HUES48 (cell line): ENCODE measurements at regions not wholly inside any gene's neighbourhood (a gene's known extent, or its start where the extent isn't known, plus 50 kb on each side); places are given as distances from the start of the nearest gene placed in this dataset.
A peak's percentile ranks its signal among the peaks of the same experiment; 100 is the strongest.

Source experiments
- H3K27ac ChIP-seq: one replicate; pipeline ENCODE4 v1.7.0; 2013; ENCODE audit warnings: low read depth, low read length, inconsistent platforms
- H3K27me3 ChIP-seq: 2 replicates; pipeline ENCODE4 v1.6.1; 2013; ENCODE audit warnings: mild to moderate bottlenecking, low read length; ENCODE audit not compliant: control insufficient read depth, insufficient read depth
- H3K36me3 ChIP-seq: 2 replicates; pipeline ENCODE4 v1.6.1; 2013; ENCODE audit warnings: low read length; ENCODE audit not compliant: control insufficient read depth, insufficient read depth
- H3K4me1 ChIP-seq: 2 replicates; pipeline ENCODE4 v1.6.1; 2013; ENCODE audit warnings: mild to moderate bottlenecking, low read length; ENCODE audit not compliant: control insufficient read depth, insufficient read depth
- H3K4me3 ChIP-seq: 2 replicates; pipeline ENCODE4 v1.5.1; 2013; ENCODE audit warnings: mild to moderate bottlenecking, low read depth, low read length
- H3K9ac ChIP-seq: 2 replicates; pipeline ENCODE4 v1.6.1; 2013; ENCODE audit warnings: mild to moderate bottlenecking, low read depth, low read length, moderate library complexity
- H3K9me3 ChIP-seq: 2 replicates; pipeline ENCODE4 v1.6.1; 2013; ENCODE audit warnings: low read length; ENCODE audit not compliant: control insufficient read depth, insufficient read depth

DNA sequence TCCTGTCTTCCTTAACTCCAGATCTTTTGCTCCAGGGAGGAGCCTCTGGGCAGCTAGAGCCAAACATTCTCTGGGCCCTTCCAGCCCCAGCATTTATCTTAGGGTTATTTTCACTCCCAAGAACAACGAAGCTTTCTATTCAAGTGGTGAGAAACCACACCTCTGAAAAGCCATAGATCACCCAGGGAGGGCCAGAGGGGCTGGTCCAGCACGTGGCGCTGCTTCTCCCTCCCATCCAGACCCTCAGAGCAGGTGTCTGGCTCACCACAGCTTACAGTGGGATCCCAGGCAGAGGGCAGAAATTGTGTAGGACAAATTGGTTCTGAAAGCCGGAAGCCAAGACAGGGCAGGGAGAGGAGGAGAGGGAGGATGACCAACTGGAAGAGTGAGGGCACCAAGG, 74.0 kb upstream of the PKDCC start:
- no peaks in the 10 kb centered on the region for H3K27me3 ChIP-seq

DNA sequence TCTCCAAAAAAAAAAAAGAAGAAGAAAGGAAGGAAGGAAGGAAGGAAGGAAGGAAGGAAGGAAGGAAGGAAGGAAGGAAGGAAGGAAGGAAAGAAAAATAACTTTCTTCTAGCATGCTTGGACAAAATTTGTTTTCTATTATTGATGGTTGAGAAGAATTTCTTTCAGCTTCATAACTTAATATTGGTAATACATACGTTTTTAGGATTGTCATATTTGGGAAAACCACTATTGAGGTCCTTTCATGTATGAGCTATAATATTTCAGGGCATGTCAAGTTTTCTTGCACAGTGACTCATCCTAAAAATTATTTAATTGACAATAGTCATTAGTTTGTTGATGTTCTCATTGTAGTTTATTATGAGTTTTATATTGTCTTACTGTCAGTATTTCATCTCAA, 66.4 kb upstream of the PKDCC start:
- Histone ChIP-seq H3K9me3 (no peaks in the 10 kb centered on the region), H3K27me3 (no peaks in the 10 kb centered on the region), H3K9ac (no peak overlapping the region), H3K4me3 (no peak overlapping the region), H3K4me1 (no peaks in the 10 kb centered on the region), H3K27ac (no peak overlapping the region), H3K36me3 (no peaks in the 10 kb centered on the region)

More for the DNA sequence above, 74.0 kb upstream of the PKDCC start:
- Histone ChIP-seq H3K9ac (no peak overlapping the region), H3K4me1 (no peaks in the 10 kb centered on the region), H3K27ac (no peak overlapping the region), H3K4me3 (no peak overlapping the region), H3K36me3 (no peaks in the 10 kb centered on the region), H3K9me3 (no peaks in the 10 kb centered on the region)

DNA sequence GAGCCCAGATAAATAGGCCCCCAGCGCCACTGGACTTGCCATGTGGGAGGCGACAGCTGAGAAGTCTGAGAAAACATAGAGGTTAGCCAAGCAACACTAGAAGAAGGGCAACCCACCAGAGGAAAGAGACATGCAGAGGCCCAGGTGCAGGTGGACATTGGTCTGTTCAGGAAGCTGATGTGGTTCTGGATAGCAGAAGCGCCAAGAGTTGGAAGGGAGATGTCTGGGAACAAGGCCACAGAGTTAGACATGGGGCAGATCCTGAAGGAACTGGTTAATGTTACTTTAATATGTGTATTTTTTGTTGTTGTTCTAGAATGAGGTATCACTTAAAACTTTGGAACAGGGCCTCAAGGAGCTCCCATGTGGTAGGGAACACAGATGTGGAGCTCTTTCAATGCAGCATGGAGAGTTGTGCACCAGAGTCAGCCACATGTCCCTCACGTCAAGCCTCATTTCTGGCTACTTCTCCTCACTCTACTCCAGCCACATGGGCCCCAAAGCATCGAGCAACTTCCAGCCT, 62.2 kb upstream of the PKDCC start:
- H3K27me3 ChIP-seq, result no peaks in the 10 kb centered on the region
- H3K9ac ChIP-seq, result no peak overlapping the region
- H3K36me3 ChIP-seq, result no peaks in the 10 kb centered on the region
- H3K27ac ChIP-seq, result no peak overlapping the region
- H3K4me1 ChIP-seq, result no peaks in the 10 kb centered on the region
- no peak overlapping the region for H3K4me3 ChIP-seq
- H3K9me3 ChIP-seq, result no peaks in the 10 kb centered on the region

DNA sequence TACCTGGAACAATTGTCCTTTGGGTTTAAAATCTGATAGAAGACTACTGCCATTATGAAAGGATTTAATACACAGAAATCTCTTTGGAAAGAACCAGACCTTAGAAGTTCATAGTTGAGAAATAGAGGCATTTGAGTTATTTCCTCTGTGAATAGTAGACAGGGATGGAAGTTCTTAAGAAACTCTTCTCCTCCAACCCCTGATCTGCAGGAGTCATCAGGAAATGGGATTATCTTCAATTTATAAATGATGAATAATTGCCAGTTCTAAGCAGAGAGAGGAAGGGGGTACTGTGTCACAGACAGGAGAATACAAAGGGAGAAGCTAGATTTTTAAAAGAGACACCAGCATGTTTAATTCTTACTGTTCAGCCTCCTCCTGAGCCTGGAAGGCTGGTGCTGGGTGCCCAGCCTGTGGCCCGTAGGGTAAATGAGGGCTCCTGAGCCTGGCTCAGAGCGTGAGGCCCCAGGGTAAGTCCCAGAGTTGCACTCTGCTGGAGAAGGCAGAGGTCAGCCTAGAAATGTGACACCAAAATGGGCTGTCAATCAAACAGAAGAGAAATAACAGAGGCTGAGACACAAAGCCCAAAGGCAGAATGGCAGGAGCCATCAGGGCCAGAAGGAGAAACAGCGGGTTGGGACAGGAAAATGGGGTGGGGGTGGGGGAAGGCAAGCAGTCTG, 58.2 kb upstream of the PKDCC start:
- Histone ChIP-seq H3K4me1 (no peaks in the 10 kb centered on the region), H3K9me3 (0 out of 2 replicates have a peak, but pooled peaks cover 2% of the 10 kb centered on the region), H3K36me3 (no peaks in the 10 kb centered on the region), H3K4me3 (no peak overlapping the region), H3K9ac (no peak overlapping the region), H3K27me3 (no peaks in the 10 kb centered on the region), H3K27ac (no peak overlapping the region)

DNA sequence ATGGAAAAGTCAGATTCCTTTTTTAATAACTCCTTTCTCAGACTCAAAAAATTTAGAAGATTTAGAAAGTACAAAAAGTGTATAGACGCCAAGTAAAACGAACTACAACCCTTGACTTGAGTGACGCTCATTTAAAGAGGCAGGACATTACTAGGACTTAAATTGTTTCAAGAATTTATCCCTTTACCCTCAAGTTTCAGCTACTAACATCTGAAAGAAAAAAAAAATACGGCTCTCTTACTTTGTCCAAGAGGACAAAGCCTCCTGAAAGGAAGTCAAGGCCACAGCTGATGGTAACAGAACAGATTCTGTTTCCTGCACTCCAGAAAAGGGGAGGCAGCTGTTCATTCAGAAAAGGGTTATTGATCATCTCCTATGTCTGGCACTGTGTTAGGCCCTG, 57.6 kb upstream of the PKDCC start:
- no peak overlapping the region for H3K4me3 ChIP-seq
- H3K27me3 ChIP-seq, result no peaks in the 10 kb centered on the region
- H3K9ac ChIP-seq, result no peak overlapping the region
- H3K27ac ChIP-seq, result no peak overlapping the region
- H3K9me3 ChIP-seq, result 0 out of 2 replicates have a peak, but pooled peaks cover 5% of the 10 kb centered on the region
- H3K36me3 ChIP-seq, result no peaks in the 10 kb centered on the region
- no peaks in the 10 kb centered on the region for H3K4me1 ChIP-seq

DNA sequence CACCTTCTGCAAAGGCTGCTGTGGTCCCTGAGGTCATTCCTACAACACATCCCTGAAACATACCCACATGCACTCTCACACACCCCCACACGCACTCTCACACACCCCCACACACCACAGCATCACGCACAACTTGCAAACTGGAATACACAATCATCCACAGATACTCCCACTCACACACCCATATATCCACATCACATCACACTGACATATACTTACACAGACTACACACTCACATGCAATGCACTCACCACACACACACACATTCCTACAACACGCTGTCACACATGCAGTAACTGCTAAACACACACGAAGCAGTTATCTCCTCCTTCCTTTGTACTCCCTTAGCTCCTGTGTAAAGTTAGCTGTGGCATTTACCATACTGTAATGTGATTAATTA, 57.1 kb upstream of the PKDCC start:
- Histone ChIP-seq H3K9ac (no peak overlapping the region), H3K36me3 (no peaks in the 10 kb centered on the region), H3K9me3 (0 out of 2 replicates have a peak, but pooled peaks cover 5% of the 10 kb centered on the region), H3K4me3 (no peak overlapping the region), H3K27ac (no peak overlapping the region), H3K4me1 (no peaks in the 10 kb centered on the region), H3K27me3 (no peaks in the 10 kb centered on the region)

DNA sequence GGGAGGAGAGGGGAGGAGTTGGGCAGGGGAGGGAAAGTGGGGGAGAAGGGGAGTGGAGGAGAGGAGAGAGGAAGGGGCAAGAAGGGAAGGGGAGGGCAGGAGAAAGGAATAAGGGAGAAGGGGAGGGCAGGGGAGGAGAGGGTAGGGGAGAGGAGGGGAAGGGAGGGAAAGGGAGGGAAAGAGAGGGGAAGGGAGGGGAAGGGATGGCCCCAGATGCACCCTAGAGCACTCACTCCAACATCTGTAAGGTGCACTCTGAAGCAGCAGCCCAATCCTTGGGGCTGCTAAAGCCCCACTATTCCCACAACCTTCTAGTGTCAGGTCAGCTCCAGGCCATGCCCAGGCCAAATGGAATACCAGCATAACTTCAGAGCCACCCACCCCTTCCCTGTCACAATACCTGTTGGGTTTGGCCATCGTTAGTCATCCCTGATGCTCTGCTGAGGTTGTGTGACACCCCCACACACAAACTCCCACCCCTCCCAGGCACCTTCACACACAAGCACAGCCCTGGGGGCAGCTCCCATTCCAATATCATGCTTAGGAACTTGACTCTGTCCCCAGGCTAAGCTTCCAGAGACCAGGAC, 55.7 kb upstream of the PKDCC start:
- H3K4me3 ChIP-seq, result no peak overlapping the region
- H3K4me1 ChIP-seq, result no peaks in the 10 kb centered on the region
- no peaks in the 10 kb centered on the region for H3K36me3 ChIP-seq
- 0 out of 2 replicates have a peak, but pooled peaks cover 5% of the 10 kb centered on the region for H3K9me3 ChIP-seq
- no peaks in the 10 kb centered on the region for H3K27me3 ChIP-seq
- peak overlapping the region; percentile 37 for H3K27ac ChIP-seq
- no peak overlapping the region for H3K9ac ChIP-seq

DNA sequence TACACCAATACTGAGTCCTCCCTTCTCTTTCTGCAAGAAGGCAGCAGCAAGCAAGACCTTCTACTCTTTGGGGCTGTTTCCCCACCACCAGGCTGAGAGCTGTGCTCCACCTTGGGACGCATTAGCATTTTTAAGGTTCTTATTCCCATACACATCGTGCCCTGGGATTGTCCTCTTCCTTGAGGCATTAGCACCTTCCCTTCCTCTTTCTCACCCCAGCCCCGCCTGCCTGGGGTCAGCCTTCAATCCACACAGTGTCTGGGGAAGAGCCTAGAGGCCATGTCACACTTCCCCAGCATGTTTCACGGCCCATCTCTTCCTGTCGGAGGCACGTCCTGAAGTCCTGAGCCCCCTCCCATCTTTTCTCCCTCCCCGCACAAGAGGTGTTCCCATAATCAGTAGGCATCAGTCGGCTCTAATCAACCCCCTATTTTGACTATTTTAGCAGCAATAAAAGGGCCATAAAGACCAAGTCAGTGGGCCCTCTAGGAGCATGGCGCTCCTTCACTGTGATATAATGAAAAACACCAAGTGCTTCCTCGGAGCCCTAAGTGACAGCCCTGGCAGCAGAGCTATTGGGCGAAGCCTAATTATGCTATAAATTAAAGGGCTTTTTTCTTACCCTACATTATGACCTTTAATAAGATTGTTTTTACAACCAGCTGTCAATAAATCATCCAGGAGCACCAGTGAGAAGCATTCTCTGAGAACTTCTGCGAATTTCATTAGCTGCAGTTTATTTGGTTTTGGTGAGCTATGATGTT, 55.0 kb upstream of the PKDCC start:
- H3K9ac ChIP-seq, result no peak overlapping the region
- no peak overlapping the region for H3K4me3 ChIP-seq
- 0 out of 2 replicates have a peak, but pooled peaks cover 5% of the 10 kb centered on the region for H3K9me3 ChIP-seq
- no peaks in the 10 kb centered on the region for H3K27me3 ChIP-seq
- no peaks in the 10 kb centered on the region for H3K4me1 ChIP-seq
- H3K36me3 ChIP-seq, result no peaks in the 10 kb centered on the region
- H3K27ac ChIP-seq, result peak overlapping the region; percentile 37

DNA sequence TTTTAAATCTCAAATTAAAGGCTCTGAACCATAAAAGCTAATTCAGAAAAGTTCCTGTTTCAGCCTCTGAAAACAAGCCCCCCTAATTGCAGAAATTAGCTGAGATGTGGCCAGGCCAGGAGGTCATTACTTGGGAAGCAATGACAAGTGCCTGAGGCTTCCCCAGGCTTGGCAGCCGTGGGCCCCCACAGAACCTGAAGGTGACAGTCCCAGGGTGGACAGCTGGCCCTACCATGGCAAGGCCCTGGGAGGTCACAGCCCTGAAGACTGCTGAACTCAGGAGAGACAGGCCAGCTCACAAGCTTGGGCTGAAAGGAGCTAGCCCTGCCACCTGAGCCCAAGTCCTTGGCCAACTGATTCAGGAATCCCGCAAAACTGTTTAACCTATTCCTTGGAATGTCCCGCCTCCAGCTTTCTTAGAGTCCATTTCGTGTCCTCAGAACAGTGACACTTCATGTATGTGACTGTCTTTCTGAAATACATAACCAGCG, 54.3 kb upstream of the PKDCC start:
- Histone ChIP-seq H3K4me1 (peaks cover 6% of the 10 kb centered on the region; the same call in 1 of the 2 replicates), H3K9me3 (0 out of 2 replicates have a peak, but pooled peaks cover 5% of the 10 kb centered on the region), H3K27me3 (no peaks in the 10 kb centered on the region), H3K36me3 (no peaks in the 10 kb centered on the region), H3K9ac (no peak overlapping the region), H3K4me3 (no peak overlapping the region), H3K27ac (no peak overlapping the region)

DNA sequence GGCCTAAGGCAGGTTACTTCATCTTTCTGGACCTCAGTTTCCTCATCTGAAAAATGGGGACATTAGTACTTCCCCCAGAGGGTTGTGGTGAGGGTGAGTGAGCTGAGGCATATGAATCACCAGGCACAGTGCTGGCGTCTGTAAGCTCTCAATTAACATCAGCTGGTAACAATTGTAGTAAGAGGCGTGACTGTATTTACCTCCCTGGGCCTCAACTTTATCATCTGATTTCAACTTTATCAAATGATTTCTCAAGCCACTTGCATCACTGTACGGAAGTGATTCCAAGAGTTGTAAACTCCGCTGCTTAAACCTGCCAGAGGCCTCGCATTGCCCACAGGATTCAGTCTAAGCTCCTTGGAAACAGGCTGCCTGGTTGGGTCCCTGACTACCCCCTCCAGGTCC, 53.6 kb upstream of the PKDCC start:
- Histone ChIP-seq H3K4me3 (no peak overlapping the region), H3K36me3 (no peaks in the 10 kb centered on the region), H3K4me1 (peaks cover 8% of the 10 kb centered on the region; the same call in 1 of the 2 replicates), H3K9ac (no peak overlapping the region), H3K27me3 (no peaks in the 10 kb centered on the region), H3K27ac (no peak overlapping the region), H3K9me3 (0 out of 2 replicates have a peak, but pooled peaks cover 5% of the 10 kb centered on the region)
